H9 (cell line): ENCODE measurements at regions not wholly inside any gene's neighbourhood (a gene's known extent, or its start where the extent isn't known, plus 50 kb on each side); places are given as distances from the start of the nearest gene placed in this dataset.

Experiments used
- DNase-seq: peaks from one replicate; pipeline ENCODE4 v3.0.0-alpha.2; 2017
- H2AFZ ChIP-seq: one replicate; pipeline ENCODE4 v1.6.1; 2013; ENCODE audit warnings: mild to moderate bottlenecking, low read length, control low read depth, moderate library complexity
- H2AK5ac ChIP-seq: 2 replicates; pipeline ENCODE4 v1.6.1; 2013; ENCODE audit warnings: low read length, control low read depth, mixed read lengths; ENCODE audit not compliant: insufficient read length
- H2BK120ac ChIP-seq: one replicate; pipeline ENCODE4 v1.6.1; 2013; ENCODE audit warnings: low read depth, mild to moderate bottlenecking, low read length, control low read depth, inconsistent platforms; ENCODE audit not compliant: poor library complexity, severe bottlenecking
- H2BK12ac ChIP-seq: 2 replicates; pipeline ENCODE4 v1.6.1; 2013; ENCODE audit warnings: low read length, control low read depth, mixed read lengths, low read depth; ENCODE audit not compliant: insufficient read length
- H2BK15ac ChIP-seq: 2 replicates; pipeline ENCODE4 v1.6.1; 2013; ENCODE audit warnings: low read depth, low read length, control low read depth
- H2BK20ac ChIP-seq: one replicate; pipeline ENCODE4 v1.6.1; 2013; ENCODE audit warnings: low read depth, mild to moderate bottlenecking, low read length, control low read depth, inconsistent platforms; ENCODE audit not compliant: poor library complexity, severe bottlenecking
- H2BK5ac ChIP-seq: 2 replicates; pipeline ENCODE4 v1.6.1; 2013; ENCODE audit warnings: low read length, control low read depth, mixed read lengths; ENCODE audit not compliant: insufficient read length
- H3K14ac ChIP-seq: 2 replicates; pipeline ENCODE4 v1.6.1; 2013; ENCODE audit warnings: low read length, control low read depth; ENCODE audit not compliant: insufficient read depth
- H3K18ac ChIP-seq: 2 replicates; pipeline ENCODE4 v1.6.1; 2013; ENCODE audit warnings: low read depth, mild to moderate bottlenecking, mixed read lengths, low read length, control low read depth; ENCODE audit not compliant: insufficient read length
- H3K23ac ChIP-seq: 2 replicates; pipeline ENCODE4 v1.6.1; 2013; ENCODE audit warnings: low read length, control low read depth, mixed read lengths, low read depth; ENCODE audit not compliant: insufficient read length
- H3K23me2 ChIP-seq: 2 replicates; pipeline ENCODE4 v1.6.1; 2013; ENCODE audit warnings: low read depth, mild to moderate bottlenecking, mixed read lengths, low read length, control low read depth; ENCODE audit not compliant: insufficient read length, poor library complexity, severe bottlenecking
- H3K27ac ChIP-seq: 2 replicates; pipeline ENCODE4 v1.5.1; 2013; ENCODE audit warnings: low read length, control low read depth, mixed read lengths, low read depth; ENCODE audit not compliant: insufficient read length
- H3K27me3 ChIP-seq: 2 replicates; pipeline ENCODE4 v1.6.1; 2013; ENCODE audit warnings: low read length, control low read depth, inconsistent platforms; ENCODE audit not compliant: insufficient read depth
- H3K4ac ChIP-seq: 2 replicates; pipeline ENCODE4 v1.6.1; 2013; ENCODE audit warnings: low read depth, mild to moderate bottlenecking, control low read depth, inconsistent platforms, low read length, moderate library complexity
- H3K4me1 ChIP-seq: 2 replicates; pipeline ENCODE4 v1.6.1; 2013; ENCODE audit warnings: low read length, control low read depth, inconsistent platforms; ENCODE audit not compliant: insufficient read depth
- H3K4me2 ChIP-seq: 2 replicates; pipeline ENCODE4 v1.6.1; 2013; ENCODE audit warnings: low read length, control low read depth, mixed read lengths; ENCODE audit not compliant: insufficient read length, insufficient read depth
- H3K56ac ChIP-seq: 2 replicates; pipeline ENCODE4 v1.6.1; 2013; ENCODE audit warnings: low read depth, mild to moderate bottlenecking, mixed read lengths, low read length, control low read depth; ENCODE audit not compliant: insufficient read length
- H3K79me1 ChIP-seq: 2 replicates; pipeline ENCODE4 v1.6.1; 2013; ENCODE audit warnings: low read depth, mild to moderate bottlenecking, moderate library complexity, low read length, control low read depth, inconsistent platforms; ENCODE audit not compliant: insufficient read depth, poor library complexity, severe bottlenecking
- H3K79me2 ChIP-seq: 2 replicates; pipeline ENCODE4 v1.6.1; 2013; ENCODE audit warnings: low read length, control low read depth, inconsistent platforms; ENCODE audit not compliant: insufficient read depth
- H3K9ac ChIP-seq: 2 replicates; pipeline ENCODE4 v1.6.1; 2013; ENCODE audit warnings: low read length, control low read depth, mixed read lengths; ENCODE audit not compliant: insufficient read length; ENCODE audit errors: extremely low read depth
- H3K9me3 ChIP-seq: one replicate; pipeline ENCODE4 v1.6.1; 2013; ENCODE audit warnings: low read depth, low read length, inconsistent platforms; ENCODE audit not compliant: control insufficient read depth
- H3T11ph ChIP-seq: one replicate; pipeline ENCODE4 v1.6.1; 2013; ENCODE audit warnings: mild to moderate bottlenecking, low read length, control low read depth, inconsistent platforms
- H4K20me1 ChIP-seq: one replicate; pipeline ENCODE4 v1.6.1; 2013; ENCODE audit not compliant: control insufficient read depth, insufficient read length, insufficient read depth
- H4K5ac ChIP-seq: 2 replicates; pipeline ENCODE4 v1.6.1; 2013; ENCODE audit warnings: low read depth, mild to moderate bottlenecking, mixed read lengths, low read length, control low read depth; ENCODE audit not compliant: insufficient read length
- H4K8ac ChIP-seq: replicated peaks from 2 replicates; pipeline ENCODE4 v1.6.1; 2013; ENCODE audit warnings: low read length, control low read depth, mixed read lengths, low read depth; ENCODE audit not compliant: insufficient read length
- H4K91ac ChIP-seq: 2 replicates; pipeline ENCODE4 v1.6.1; 2013; ENCODE audit warnings: low read depth, mild to moderate bottlenecking, moderate library complexity, mixed read lengths, low read length, control low read depth; ENCODE audit not compliant: insufficient read length
- H3K27ac Mint-ChIP-seq, 3 experiments: 2 replicates in 2 of 3; 3 replicates in 1 of 3; pipeline ENCODE4 v1.8.0; 2020 to 2021; ENCODE audit warnings: mixed read lengths in 3 of 3, mild to moderate bottlenecking in 1 of 3, moderate library complexity in 1 of 3
- H3K27me3 Mint-ChIP-seq: 2 replicates; pipeline ENCODE4 v1.8.0; 2021; ENCODE audit warnings: low read depth, mild to moderate bottlenecking, moderate library complexity, mixed read lengths
- H3K36me3 Mint-ChIP-seq, 3 experiments: 2 replicates in 2 of 3; 3 replicates in 1 of 3; pipeline ENCODE4 v1.8.0; 2020 to 2021; ENCODE audit warnings: low read depth in 3 of 3, mixed read lengths in 3 of 3; ENCODE audit not compliant: insufficient read depth in 1 of 3
- H3K4me1 Mint-ChIP-seq, 2 experiments: 2 replicates each; pipeline ENCODE4 v1.8.0; 2020; ENCODE audit warnings: mixed read lengths in 2 of 2
- H3K4me3 Mint-ChIP-seq, 2 experiments: 2 replicates in 1 of 2; 3 replicates in 1 of 2; pipeline ENCODE4 v1.8.0; 2020 to 2021; ENCODE audit warnings: mild to moderate bottlenecking in 2 of 2, mixed read lengths in 2 of 2, moderate library complexity in 1 of 2
- H3K9me3 Mint-ChIP-seq, 2 experiments: 2 replicates in 1 of 2; 3 replicates in 1 of 2; pipeline ENCODE4 v1.8.0; 2020; ENCODE audit warnings: mild to moderate bottlenecking in 2 of 2, mixed read lengths in 2 of 2, moderate library complexity in 1 of 2
- WGBS: extraction: QIAGEN DNeasy Blood & Tissue Kit; methylation state at CpG from one replicate; pipeline ENCODE4 v1.1.7; 2013; ENCODE audit warnings: missing lambda C conversion rate, low lambda C conversion rate, mixed read lengths; ENCODE audit not compliant: insufficient read length; ENCODE audit errors: extremely low coverage; 5-methylcytosine and 5-hydroxymethylcytosine counted together
- TF ChIP-seq, protein P1 (sequence below): fragments of 200-600 bp; sonication (generic); conservative IDR thresholded peaks from 3 replicates; pipeline ENCODE4 v1.8.0; 2021; ENCODE audit warnings: antibody characterized with exemption, mild to moderate bottlenecking

DNA sequence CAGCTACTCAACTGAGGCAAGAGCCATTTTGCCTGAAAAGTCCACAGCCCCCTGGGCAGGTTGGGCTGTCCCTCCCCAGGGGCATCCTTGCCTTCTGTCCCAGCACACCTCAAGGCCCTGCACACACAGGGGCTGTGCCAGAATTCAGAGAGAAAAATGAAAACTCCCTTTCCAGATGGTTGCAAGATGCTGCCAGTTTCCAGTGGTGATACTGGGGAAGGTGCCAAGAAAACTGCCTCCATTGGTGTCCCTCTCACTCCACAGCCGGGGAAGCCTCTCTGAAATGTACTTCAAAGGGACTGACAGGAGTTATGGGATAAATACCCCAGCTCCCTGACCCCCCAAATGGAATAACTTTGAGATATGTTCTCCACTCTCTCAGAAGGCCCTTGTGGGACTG lies 154.2 kb upstream of the MAFB start:
- Histone ChIP-seq H3K27ac (no peak overlapping the region), H4K91ac (no peak overlapping the region), H3K56ac (no peak overlapping the region), H3K9me3 (no peaks in the 10 kb centered on the region), H3K23me2 (no peaks in the 10 kb centered on the region), H3K23ac (no peak overlapping the region), H2BK5ac (no peak overlapping the region), H3K27me3 (no peaks in the 10 kb centered on the region), H4K20me1 (no peaks in the 10 kb centered on the region), H2BK15ac (no peak overlapping the region), H2AFZ (no peak overlapping the region), H3K79me2 (no peaks in the 10 kb centered on the region), H3K79me1 (no peaks in the 10 kb centered on the region), H3T11ph (no peak overlapping the region), H3K4me2 (no peak overlapping the region), H2BK12ac (no peak overlapping the region), H2BK120ac (no peak overlapping the region), H3K4me1 (no peaks in the 10 kb centered on the region), H2BK20ac (no peak overlapping the region), H3K9ac (no peak overlapping the region), H3K14ac (no peak overlapping the region), H3K4ac (no peak overlapping the region), H2AK5ac (no peak overlapping the region), H4K8ac (no peak overlapping the region), H4K5ac (no peak overlapping the region), H3K18ac (no peak overlapping the region)
- TF ChIP-seq, protein P1, sequence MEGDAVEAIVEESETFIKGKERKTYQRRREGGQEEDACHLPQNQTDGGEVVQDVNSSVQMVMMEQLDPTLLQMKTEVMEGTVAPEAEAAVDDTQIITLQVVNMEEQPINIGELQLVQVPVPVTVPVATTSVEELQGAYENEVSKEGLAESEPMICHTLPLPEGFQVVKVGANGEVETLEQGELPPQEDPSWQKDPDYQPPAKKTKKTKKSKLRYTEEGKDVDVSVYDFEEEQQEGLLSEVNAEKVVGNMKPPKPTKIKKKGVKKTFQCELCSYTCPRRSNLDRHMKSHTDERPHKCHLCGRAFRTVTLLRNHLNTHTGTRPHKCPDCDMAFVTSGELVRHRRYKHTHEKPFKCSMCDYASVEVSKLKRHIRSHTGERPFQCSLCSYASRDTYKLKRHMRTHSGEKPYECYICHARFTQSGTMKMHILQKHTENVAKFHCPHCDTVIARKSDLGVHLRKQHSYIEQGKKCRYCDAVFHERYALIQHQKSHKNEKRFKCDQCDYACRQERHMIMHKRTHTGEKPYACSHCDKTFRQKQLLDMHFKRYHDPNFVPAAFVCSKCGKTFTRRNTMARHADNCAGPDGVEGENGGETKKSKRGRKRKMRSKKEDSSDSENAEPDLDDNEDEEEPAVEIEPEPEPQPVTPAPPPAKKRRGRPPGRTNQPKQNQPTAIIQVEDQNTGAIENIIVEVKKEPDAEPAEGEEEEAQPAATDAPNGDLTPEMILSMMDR: no peak
- H3K9me3 Mint-ChIP-seq: peaks cover 3 to 17% of the 10 kb centered on the region in 2 experiments; a peak in 4 of 5 replicates
- WGBS: no CpG with 5 or more reads among the region's 1 CpG
- no peak for DNase-seq
- H3K4me3 Mint-ChIP-seq: no peak overlapping the region
- H3K27ac Mint-ChIP-seq: no peak overlapping the region
- no peaks in the 10 kb centered on the region; a peak in 1 of 7 replicates for H3K36me3 Mint-ChIP-seq
- H3K4me1 Mint-ChIP-seq: peaks cover 3 to 4% of the 10 kb centered on the region in 2 experiments; a peak in 2 of 4 replicates
- H3K27me3 Mint-ChIP-seq: peaks cover 3% of the 10 kb centered on the region
